Ishikawa (cell line): ENCODE measurements at regions not wholly inside any gene's neighbourhood (a gene's known extent, or its start where the extent isn't known, plus 50 kb on each side); places are given as distances from the start of the nearest gene placed in this dataset.

Experiments used
- CEBPB ChIP-seq: IDR thresholded peaks from 2 replicates; pipeline ENCODE4 v1.6.1; 2012
- CREB1 ChIP-seq: IDR thresholded peaks from 2 replicates; pipeline ENCODE4 v1.6.1; 2012; ENCODE audit warnings: low read depth
- EGR1 ChIP-seq: IDR thresholded peaks from 2 replicates; pipeline ENCODE4 v1.6.1; 2012
- EP300 ChIP-seq: IDR thresholded peaks from 2 replicates; pipeline ENCODE4 v1.6.1; 2012; ENCODE audit warnings: borderline replicate concordance
- FOXM1 ChIP-seq: IDR thresholded peaks from 2 replicates; pipeline ENCODE4 v1.6.1; 2012; ENCODE audit warnings: low read depth, borderline replicate concordance
- MAX ChIP-seq: IDR thresholded peaks from 2 replicates; pipeline ENCODE4 v1.6.1; 2012
- NFIC ChIP-seq: IDR thresholded peaks from 2 replicates; pipeline ENCODE4 v1.6.1; 2012
- RAD21 ChIP-seq: IDR thresholded peaks from 2 replicates; pipeline ENCODE4 v1.6.1; 2012; ENCODE audit warnings: low read depth
- TAF1 ChIP-seq: IDR thresholded peaks from 2 replicates; pipeline ENCODE4 v1.6.1; 2012; ENCODE audit warnings: low read depth, mild to moderate bottlenecking
- TCF12 ChIP-seq: IDR thresholded peaks from 2 replicates; pipeline ENCODE4 v1.6.1; 2012; ENCODE audit warnings: low read depth
- TEAD4 ChIP-seq: IDR thresholded peaks from 2 replicates; pipeline ENCODE4 v1.6.1; 2012
- YY1 ChIP-seq: IDR thresholded peaks from 2 replicates; pipeline ENCODE4 v1.6.1; 2012; ENCODE audit warnings: low read depth
- ZBTB7A ChIP-seq: IDR thresholded peaks from 2 replicates; pipeline ENCODE4 v1.6.1; 2012; ENCODE audit warnings: low read depth
- TF ChIP-seq, protein P1 (sequence below): IDR thresholded peaks from 2 replicates; pipeline ENCODE4 v1.6.1; 2012; ENCODE audit warnings: low read depth, mild to moderate bottlenecking
- TF ChIP-seq, protein P2 (sequence below): IDR thresholded peaks from 2 replicates; pipeline ENCODE4 v1.6.1; 2012

DNA sequence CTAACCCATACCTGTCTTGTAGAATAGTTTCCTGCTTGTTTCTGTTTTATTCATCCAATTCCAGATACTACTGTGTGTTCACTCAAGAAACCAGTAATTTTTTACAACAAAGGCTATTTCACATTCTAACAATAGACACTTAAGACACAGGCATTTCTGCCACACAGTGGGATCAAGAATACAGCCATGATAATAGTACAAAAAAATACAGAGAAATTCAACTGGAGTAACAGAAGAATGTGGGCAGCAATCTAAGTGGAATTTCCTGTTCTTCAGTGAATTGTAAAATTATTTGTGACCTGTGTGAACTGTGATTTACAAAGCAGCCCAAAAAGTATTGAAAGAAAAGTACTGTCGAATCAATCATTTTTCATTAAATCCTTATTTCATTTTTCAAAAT, 282.9 kb downstream of the CCER1 start:
- TF ChIP-seq YY1 (no peak), CEBPB (no peak), TCF12 (no peak)

DNA sequence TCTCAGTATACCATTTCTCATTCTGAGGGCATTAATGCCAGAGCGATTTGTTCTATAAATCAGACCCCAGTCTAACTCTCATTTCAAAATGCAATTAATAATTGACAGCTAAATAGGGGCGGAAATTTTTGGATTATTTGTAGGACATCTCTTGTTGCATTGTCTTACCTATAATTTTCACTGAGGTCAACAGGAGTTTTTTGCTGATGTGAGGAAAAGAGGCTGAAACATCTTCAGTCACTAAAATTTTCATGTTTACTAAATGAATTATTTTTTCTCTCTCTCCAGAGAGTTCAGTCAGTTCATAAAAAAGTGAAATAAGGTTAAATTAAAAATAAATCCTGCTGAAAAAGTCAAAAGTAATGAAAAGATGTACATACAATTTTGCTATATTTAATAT, 295.9 kb downstream of the CCER1 start:
- TF ChIP-seq, protein P1, sequence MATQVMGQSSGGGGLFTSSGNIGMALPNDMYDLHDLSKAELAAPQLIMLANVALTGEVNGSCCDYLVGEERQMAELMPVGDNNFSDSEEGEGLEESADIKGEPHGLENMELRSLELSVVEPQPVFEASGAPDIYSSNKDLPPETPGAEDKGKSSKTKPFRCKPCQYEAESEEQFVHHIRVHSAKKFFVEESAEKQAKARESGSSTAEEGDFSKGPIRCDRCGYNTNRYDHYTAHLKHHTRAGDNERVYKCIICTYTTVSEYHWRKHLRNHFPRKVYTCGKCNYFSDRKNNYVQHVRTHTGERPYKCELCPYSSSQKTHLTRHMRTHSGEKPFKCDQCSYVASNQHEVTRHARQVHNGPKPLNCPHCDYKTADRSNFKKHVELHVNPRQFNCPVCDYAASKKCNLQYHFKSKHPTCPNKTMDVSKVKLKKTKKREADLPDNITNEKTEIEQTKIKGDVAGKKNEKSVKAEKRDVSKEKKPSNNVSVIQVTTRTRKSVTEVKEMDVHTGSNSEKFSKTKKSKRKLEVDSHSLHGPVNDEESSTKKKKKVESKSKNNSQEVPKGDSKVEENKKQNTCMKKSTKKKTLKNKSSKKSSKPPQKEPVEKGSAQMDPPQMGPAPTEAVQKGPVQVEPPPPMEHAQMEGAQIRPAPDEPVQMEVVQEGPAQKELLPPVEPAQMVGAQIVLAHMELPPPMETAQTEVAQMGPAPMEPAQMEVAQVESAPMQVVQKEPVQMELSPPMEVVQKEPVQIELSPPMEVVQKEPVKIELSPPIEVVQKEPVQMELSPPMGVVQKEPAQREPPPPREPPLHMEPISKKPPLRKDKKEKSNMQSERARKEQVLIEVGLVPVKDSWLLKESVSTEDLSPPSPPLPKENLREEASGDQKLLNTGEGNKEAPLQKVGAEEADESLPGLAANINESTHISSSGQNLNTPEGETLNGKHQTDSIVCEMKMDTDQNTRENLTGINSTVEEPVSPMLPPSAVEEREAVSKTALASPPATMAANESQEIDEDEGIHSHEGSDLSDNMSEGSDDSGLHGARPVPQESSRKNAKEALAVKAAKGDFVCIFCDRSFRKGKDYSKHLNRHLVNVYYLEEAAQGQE: no peak
- TF ChIP-seq ZBTB7A (no peak), NFIC (no peak), YY1 (no peak), TCF12 (no peak), CEBPB (no peak), RAD21 (no peak), TEAD4 (no peak), EGR1 (no peak), MAX (no peak), TAF1 (no peak), CREB1 (no peak), EP300 (no peak), FOXM1 (no peak)
- TF ChIP-seq, protein P2, sequence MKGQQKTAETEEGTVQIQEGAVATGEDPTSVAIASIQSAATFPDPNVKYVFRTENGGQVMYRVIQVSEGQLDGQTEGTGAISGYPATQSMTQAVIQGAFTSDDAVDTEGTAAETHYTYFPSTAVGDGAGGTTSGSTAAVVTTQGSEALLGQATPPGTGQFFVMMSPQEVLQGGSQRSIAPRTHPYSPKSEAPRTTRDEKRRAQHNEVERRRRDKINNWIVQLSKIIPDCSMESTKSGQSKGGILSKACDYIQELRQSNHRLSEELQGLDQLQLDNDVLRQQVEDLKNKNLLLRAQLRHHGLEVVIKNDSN: no peak

- TF ChIP-seq, protein P1: no peak
- TF ChIP-seq CEBPB: no peak
Observed at GRCh38 chr12:90653040-90653439, 301.9 kb downstream of the CCER1 start.

- no peak for TF ChIP-seq TEAD4
- TF ChIP-seq EP300: no peak
- no peak for TF ChIP-seq CEBPB
- no peak for TF ChIP-seq MAX
- TF ChIP-seq, protein P1: no peak
- TF ChIP-seq YY1: no peak
- TF ChIP-seq TAF1: no peak
- no peak for TF ChIP-seq ZBTB7A
- no peak for TF ChIP-seq CREB1
- no peak for TF ChIP-seq EGR1
- no peak for TF ChIP-seq RAD21
- TF ChIP-seq NFIC: no peak
- TF ChIP-seq TCF12: no peak
- no peak for TF ChIP-seq FOXM1
- TF ChIP-seq, protein P2: no peak
Observed at GRCh38 chr12:90652280-90652679, 302.7 kb downstream of the CCER1 start.

DNA sequence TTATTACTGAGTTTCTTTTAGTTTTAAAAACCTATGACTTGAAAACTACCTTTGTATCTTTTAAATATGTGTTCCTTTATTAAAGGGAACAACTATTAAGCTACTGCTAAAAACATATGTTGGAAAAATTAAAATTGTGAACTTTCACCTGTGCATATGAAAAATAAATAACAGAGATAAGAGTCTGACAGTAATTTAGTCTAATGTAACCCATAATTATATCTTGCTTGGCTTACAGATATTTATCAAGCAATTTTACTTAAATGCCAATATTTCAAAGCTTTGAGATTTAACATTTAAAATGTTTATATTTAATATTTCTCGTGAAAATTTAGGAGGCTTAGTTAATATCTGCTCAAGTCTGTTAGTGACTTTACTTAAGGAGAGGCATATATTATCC, 309.8 kb downstream of the CCER1 start:
- TF ChIP-seq ZBTB7A (no peak), YY1 (no peak), CREB1 (no peak), TEAD4 (no peak), NFIC (no peak), RAD21 (no peak), FOXM1 (no peak), EGR1 (no peak)
- TF ChIP-seq, protein P2: no peak
